ENCODE measurements at regions not wholly inside any gene's neighbourhood (a gene's known extent, or its start where the extent isn't known, plus 50 kb on each side); places are given as distances from the start of the nearest gene placed in this dataset.
"Not testable (repeated sequence)": the region's sequence is repeated elsewhere in the genome, so short reads cannot be mapped to it uniquely, and the experiment has no call there.

GRCh38 chr16:8187782-8188372, 402.4 kb downstream of the TMEM114 start:
- no peak for DNase-seq (ENCODE audit: low spot score)

- no peak for DNase-seq (ENCODE audit: low spot score)
These were observed 405.5 kb downstream of the TMEM114 start for GRCh38 chr16:8184854-8185253.

GRCh38 chr16:8183176-8184099, 406.9 kb downstream of the TMEM114 start:
- DNase-seq (ENCODE audit: low spot score): no peak

GRCh38 chr16:8182761-8183160, 407.6 kb downstream of the TMEM114 start:
- DNase-seq (ENCODE audit: low spot score): no peak

GRCh38 chr16:8179615-8180014, 410.7 kb downstream of the TMEM114 start:
- no peak for DNase-seq (ENCODE audit: low spot score)

- no peak for DNase-seq (ENCODE audit: low spot score)
These were observed 412.0 kb downstream of the TMEM114 start for GRCh38 chr16:8178271-8178670.

GRCh38 chr16:8175411-8175810, 414.9 kb downstream of the TMEM114 start:
- no peak for DNase-seq (ENCODE audit: low spot score)

- DNase-seq (ENCODE audit: low spot score): peak; percentile 53
These were observed 417.1 kb downstream of the TMEM114 start for GRCh38 chr16:8173111-8173644.

- no peak for DNase-seq (ENCODE audit: low spot score)
These were observed 417.8 kb downstream of the TMEM114 start for GRCh38 chr16:8172551-8172950.

GRCh38 chr16:8168016-8168415, 422.3 kb downstream of the TMEM114 start:
- no peak for DNase-seq (ENCODE audit: low spot score)

GRCh38 chr16:8167436-8167835, 422.9 kb downstream of the TMEM114 start:
- DNase-seq (ENCODE audit: low spot score): no peak

- no peak for DNase-seq (ENCODE audit: low spot score)
These were observed 432.3 kb downstream of the TMEM114 start for GRCh38 chr16:8158051-8158450.

GRCh38 chr16:8155275-8155674, 435.0 kb downstream of the TMEM114 start:
- no peak for DNase-seq (ENCODE audit: low spot score)

GRCh38 chr16:8146256-8147012, 443.9 kb downstream of the TMEM114 start:
- DNase-seq (ENCODE audit: low spot score): no peak

- no peak for DNase-seq (ENCODE audit: low spot score)
These were observed 451.6 kb downstream of the TMEM114 start for GRCh38 chr16:8138666-8139065.

GRCh38 chr16:8137606-8138005, 452.7 kb downstream of the TMEM114 start:
- no peak for DNase-seq (ENCODE audit: low spot score)

GRCh38 chr16:8130197-8130596, 460.1 kb downstream of the TMEM114 start:
- DNase-seq (ENCODE audit: low spot score): no peak

- DNase-seq (ENCODE audit: low spot score): no peak
These were observed 463.2 kb downstream of the TMEM114 start for GRCh38 chr16:8127070-8127469.

GRCh38 chr16:8126313-8126712, 464.0 kb downstream of the TMEM114 start:
- no peak for DNase-seq (ENCODE audit: low spot score)

- no peak for DNase-seq (ENCODE audit: low spot score)
These were observed 470.3 kb downstream of the TMEM114 start for GRCh38 chr16:8120001-8120400.

GRCh38 chr16:8115814-8116213, 474.5 kb downstream of the TMEM114 start:
- DNase-seq (ENCODE audit: low spot score): no peak

GRCh38 chr16:8114941-8115340, 475.4 kb downstream of the TMEM114 start:
- not testable (repeated sequence) for DNase-seq (ENCODE audit: low spot score)

Data from AG20443 (cell line).